Retinal pigment epithelial cell (primary cell): ENCODE measurements at regions not wholly inside any gene's neighbourhood (a gene's known extent, or its start where the extent isn't known, plus 50 kb on each side); places are given as distances from the start of the nearest gene placed in this dataset.
"Not testable (repeated sequence)": the region's sequence is repeated elsewhere in the genome, so short reads cannot be mapped to it uniquely, and the experiment has no call there.

ENCODE experiments used
- DNase-seq: peaks from one replicate; pipeline ENCODE4 v3.0.0-alpha.2; 2010; ENCODE audit warnings: low read depth
- H3K4me3 ChIP-seq: 2 replicates; pipeline ENCODE4 v1.5.1; 2011; ENCODE audit warnings: mild to moderate bottlenecking, low read length, control low read depth, moderate library complexity
- TF ChIP-seq, protein P1 (sequence below): conservative IDR thresholded peaks from 2 replicates; pipeline ENCODE4 v1.5.1; 2011; ENCODE audit warnings: low read depth, low read length, control low read depth, inconsistent platforms

DNA sequence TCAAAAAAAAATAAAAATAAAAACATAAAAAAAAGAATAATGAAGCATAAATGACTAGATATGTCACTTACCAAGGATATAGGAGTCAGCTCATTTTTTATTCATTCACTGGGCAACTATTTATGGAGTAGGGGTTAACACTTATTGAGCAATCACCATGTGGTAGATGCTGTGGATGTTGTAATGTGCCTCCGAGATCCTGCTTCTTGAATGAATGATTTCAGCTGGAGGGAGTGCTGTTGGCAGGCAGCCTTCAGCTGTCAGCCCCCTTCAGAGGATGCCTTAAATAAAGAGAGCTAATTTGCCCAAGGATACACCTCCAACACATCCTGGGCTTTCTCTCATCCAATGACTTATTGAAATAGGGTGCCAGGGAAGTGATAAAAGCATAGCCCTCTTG is 229.5 kb upstream of the DTNBP1 start:
- no peak for DNase-seq
- no peak overlapping the region for H3K4me3 ChIP-seq
- TF ChIP-seq, protein P1, sequence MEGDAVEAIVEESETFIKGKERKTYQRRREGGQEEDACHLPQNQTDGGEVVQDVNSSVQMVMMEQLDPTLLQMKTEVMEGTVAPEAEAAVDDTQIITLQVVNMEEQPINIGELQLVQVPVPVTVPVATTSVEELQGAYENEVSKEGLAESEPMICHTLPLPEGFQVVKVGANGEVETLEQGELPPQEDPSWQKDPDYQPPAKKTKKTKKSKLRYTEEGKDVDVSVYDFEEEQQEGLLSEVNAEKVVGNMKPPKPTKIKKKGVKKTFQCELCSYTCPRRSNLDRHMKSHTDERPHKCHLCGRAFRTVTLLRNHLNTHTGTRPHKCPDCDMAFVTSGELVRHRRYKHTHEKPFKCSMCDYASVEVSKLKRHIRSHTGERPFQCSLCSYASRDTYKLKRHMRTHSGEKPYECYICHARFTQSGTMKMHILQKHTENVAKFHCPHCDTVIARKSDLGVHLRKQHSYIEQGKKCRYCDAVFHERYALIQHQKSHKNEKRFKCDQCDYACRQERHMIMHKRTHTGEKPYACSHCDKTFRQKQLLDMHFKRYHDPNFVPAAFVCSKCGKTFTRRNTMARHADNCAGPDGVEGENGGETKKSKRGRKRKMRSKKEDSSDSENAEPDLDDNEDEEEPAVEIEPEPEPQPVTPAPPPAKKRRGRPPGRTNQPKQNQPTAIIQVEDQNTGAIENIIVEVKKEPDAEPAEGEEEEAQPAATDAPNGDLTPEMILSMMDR: no peak

DNA sequence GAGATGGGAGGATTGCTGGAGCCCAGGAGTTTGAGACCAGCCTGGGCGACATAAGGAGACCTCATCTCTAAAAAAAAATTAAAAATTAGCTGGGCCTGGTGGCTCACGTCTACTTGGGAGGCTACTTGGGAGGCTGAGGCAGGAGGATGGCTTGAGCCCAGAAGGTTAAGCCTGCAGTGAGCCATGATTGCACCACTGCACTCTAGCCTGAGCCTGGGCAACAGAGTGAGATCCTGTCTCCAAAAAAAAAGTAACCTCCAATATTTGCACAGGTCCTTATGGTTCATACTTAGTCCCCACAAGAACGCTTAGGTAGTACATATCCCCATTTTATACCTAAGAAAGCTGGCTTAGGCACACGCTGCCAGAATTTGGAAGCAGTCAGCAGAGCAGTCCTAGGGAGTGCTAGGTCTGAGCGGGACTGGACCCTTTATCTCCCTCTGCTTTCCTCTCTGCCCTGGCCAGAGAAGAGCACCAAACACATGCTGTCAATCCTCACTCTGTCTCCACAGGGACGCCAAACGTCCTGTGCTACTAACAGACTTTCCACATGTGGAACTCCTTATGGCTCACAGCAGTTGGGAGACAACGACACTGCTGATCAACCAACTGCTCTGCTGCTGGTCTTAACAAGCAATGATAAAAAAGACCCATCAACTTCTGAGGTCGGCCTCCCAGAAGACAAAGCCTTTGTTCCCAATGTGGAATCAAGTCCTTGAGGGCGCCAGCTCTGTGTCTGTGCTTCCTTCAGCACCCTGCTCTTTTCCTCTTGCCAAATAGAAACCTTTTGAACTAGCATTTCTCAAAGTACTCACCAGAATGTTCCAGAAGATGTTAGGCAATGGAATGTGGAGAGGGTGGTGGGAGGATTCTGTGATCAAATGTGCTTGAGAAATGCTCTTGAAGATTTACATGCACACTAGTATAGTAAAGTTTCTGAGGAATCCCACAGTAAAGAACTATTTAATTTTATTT is 226.3 kb upstream of the DTNBP1 start:
- H3K4me3 ChIP-seq: no peak overlapping the region
- DNase-seq: no peak
- TF ChIP-seq, protein P1: no peak

DNA sequence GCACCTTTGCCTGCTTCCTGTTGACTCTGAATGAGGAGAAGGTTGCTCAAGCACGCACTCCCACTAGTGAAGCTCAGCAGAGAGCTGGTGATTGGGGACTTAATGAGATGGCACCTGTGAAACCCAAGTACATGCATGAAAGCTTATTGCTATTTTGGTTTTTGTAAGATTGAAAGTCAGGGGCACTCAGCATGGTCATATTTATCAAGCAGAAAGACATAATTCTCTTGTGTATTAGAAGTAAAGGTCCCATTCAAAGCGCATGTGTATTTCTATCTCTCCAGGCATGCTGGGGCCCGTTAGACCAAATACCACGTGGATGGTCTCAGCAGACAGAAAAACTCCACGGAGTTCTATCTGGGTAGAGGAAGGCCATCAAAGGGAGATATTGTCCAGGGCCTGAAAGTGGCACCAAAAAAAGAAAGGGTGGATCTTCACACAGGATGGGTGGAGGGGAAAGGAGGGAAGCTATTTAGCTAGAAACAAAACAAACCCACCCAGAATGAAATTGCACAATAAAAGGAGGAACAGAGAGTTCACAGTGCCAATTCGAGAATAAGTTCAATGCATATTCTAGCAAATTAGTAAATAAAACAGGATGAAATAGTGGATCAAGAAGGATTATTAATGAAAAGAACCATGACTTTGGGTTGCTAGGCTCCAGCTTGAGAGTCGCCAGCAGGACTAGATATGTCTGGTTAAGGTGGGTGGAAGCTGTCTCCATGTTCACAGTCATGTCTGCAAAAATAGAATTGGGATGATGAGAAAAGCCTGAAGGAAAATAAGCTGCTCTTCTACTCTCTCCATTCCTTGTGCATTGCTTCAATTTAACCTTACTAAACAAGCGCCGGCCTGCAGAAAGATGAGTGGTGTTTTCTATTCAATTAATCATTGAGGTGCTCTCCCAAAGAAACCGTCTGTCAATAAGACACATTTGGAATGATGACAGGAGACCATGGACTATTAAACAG is 224.9 kb upstream of the DTNBP1 start:
- TF ChIP-seq, protein P1: no peak
- H3K4me3 ChIP-seq: no peak overlapping the region
- DNase-seq: no peak

DNA sequence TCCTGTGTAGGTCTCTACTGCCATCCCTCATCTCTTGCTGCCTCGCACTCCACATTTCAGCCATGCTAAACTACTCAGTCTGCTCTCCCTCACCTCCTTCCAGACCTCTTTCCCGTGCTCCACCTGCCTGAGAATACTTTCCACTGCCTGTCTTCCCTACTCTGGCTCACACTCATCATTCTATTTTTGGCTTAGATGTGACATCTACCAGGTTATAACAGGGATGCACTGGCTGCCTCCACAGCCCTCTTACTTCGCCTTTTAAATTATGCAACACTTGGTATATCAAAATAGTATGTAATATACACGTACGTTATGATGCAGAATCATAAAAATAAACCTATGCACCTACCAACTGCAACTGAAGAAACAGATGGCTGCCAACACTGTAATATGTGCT is 222.8 kb upstream of the DTNBP1 start:
- TF ChIP-seq, protein P1: no peak
- DNase-seq: no peak
- H3K4me3 ChIP-seq: no peak overlapping the region

DNA sequence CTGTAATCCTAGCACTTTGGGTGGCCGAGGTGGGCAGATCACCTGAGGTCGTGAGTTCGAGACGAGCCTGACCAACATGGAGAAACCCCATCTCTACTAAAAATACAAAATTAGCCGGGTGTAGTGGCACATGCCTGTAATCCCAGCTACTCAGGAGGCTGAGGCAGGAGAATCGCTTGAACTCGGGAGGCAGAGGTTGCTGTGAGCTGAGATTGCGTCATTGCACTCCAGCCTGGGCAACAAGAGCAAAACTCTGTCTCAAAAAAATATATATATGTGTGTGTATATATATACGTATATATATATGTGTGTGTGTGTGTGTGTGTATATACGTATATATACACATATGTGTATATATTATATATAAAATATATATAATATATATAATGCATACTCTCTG is 220.8 kb upstream of the DTNBP1 start:
- not testable (repeated sequence) for H3K4me3 ChIP-seq, DNase-seq

DNA sequence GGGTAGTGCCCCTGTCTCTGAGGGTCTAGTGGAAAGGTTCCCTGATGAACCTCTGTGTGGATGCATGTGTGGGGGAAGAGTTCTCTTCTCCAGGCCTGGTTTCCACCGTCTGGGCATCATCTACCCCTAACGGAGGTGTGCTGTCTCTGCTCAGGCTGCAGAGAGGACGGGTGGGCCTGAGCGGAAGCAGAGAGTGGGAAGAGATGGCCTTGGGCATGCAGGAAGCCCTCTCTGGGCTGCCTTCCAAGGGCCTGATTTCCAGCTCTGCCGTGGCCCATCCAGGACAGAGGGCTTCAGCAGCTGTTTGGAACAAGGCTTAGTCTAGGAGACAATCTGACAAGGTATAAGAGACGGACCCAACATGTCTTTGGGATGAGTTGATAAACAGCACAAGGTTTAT is 220.1 kb upstream of the DTNBP1 start:
- no peak for DNase-seq
- no peak overlapping the region for H3K4me3 ChIP-seq
- TF ChIP-seq, protein P1: no peak

DNA sequence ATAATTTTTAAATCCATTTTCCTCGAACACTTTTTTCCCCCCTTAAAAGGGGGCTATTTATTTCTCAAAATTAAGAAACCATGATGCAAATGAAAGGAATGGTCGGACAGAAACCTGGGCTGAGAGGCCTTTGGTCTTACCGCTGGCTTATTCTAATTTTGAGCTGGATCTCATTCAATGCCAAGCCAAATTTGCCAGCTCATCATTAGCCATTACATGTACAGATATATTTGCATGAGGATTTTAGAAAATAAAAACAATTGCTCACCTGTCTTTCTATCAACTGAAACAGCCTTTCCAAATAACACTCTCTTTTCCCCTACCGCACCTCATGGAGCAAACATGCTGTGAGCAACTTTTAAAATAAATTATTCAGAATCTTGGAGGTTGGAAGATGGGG is 219.5 kb upstream of the DTNBP1 start:
- no peak for DNase-seq
- TF ChIP-seq, protein P1: no peak
- H3K4me3 ChIP-seq: no peak overlapping the region
